ENCODE measurements at regions not wholly inside any gene's neighbourhood (a gene's known extent, or its start where the extent isn't known, plus 50 kb on each side); places are given as distances from the start of the nearest gene placed in this dataset.
"Not testable (repeated sequence)": the region's sequence is repeated elsewhere in the genome, so short reads cannot be mapped to it uniquely, and the experiment has no call there.

DNA sequence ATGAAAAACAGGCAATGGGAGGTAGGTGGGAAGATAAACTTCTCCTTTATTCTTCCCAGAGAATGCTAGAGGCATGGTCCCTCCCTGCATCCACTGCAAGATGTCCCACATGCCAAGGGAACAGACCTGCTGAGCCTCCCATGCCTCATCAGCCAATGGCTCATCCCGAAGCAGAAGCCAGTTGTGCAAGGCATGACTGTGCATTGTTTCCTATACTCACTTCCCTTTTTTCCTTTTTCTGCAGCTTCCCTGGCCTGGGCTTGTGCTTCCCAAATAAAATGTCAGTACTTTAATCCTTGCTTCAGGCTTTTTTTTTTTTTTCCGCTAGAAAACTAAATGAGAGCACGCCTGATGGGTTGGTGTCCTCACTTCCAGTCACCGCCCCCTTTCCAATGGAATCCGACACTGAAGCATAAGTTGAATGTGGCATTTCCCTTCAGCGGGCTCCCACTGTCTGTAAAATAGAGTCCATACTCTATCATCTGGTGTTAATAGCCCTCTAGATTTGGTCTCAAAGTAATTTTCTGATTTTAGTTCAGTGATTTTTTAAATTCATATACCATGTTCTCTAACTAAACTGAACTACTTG is 239.0 kb upstream of the JADE1 start:
- DNase-seq (ENCODE audit: low read depth in 3 of 3) = no peak

DNA sequence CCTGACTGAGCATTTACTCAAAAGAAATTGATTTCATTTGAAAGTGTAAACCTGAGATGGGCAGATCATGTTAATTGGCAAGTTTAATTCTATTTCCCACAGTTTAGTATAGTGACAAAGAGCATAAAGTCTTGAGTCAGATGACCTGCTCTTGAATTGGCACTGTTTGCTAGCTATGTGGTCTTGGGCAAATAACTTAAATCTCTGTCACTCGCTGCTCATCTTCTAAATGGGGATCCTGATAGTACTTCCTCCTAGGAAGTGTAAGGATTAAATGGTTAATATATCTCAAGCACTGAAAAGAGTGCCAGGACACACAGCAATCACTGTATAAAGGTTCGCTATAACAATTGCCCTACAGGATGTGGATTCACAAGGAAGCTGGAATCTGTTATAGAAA is 242.8 kb upstream of the JADE1 start:
- DNase-seq (ENCODE audit: low read depth in 3 of 3) = no peak

DNA sequence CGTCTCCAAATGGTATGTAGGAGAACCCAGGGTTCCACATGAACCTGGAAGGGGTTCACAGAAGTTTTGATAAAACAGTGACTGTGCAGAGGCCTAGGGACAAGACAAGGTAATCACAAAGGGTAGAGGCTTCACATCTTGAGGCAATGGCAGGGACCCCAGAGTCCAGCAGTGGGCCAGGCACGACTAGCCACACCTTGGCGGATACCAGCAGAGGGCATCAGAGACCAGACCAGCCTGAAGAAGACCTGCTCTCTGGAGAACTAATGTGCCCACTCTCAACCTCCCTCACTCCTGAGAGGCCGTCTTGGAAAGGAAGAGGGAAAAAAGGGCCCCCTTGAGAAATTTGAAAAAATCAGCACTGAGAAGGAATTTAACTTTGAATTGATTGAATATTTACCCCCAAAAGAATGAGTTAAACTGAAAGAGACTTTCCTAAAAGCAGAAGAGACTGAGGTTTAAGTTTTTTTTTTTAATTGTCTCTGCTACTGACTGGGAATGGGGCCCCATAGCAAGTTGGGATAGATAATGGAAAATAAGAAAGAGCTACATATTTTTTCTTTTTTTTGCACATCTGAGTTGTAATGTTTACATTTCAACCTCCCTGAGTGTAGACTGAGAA is 243.8 kb upstream of the JADE1 start:
- DNase-seq (ENCODE audit: low read depth in 3 of 3) = no peak

DNA sequence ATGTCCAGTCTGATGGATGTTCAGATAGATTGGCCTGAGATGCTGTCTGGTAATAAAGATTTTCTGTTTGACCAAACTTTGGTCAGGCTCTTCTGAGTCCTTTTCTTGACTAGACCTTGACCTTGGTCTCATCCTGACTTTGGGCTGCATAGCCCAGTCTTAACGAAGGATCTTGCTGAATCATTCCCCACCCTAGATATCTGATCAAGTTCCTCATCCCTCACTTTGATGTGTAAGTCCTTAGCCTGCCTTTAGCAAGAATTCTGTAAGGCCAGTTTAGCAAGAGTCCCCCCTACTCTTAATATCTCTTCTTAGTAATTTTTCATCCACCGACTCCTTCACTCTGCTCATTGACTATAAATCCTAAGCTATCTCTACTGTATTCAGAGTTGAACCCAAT is 244.4 kb upstream of the JADE1 start:
- no peak for DNase-seq (ENCODE audit: low read depth in 3 of 3)

DNA sequence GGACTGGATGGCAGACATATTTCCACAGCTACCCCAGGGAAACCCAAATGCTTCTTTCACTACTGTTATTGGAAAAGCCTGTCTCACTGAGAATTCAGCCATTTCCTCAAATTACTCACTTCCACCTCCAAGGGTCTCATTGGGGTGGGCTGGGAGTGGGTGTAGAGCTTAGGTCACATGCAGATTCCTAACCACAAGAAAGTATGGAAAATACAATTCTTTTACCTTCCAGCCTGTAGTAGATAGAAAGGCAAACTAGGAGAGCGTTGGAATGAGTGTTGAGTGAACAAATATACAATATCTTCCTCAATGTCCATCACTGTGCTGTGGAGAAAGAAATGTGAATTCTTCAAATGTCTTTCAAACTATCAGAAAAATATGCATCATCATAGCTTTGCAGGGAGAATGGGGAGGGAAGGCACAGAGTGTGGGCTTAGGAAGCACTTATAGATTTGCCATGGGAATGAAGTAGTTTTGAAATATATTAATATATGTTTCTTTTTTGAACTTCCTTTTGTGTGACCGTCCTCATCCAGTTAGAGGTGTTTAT is 245.3 kb upstream of the JADE1 start:
- no peak for DNase-seq (ENCODE audit: low read depth in 3 of 3)

DNA sequence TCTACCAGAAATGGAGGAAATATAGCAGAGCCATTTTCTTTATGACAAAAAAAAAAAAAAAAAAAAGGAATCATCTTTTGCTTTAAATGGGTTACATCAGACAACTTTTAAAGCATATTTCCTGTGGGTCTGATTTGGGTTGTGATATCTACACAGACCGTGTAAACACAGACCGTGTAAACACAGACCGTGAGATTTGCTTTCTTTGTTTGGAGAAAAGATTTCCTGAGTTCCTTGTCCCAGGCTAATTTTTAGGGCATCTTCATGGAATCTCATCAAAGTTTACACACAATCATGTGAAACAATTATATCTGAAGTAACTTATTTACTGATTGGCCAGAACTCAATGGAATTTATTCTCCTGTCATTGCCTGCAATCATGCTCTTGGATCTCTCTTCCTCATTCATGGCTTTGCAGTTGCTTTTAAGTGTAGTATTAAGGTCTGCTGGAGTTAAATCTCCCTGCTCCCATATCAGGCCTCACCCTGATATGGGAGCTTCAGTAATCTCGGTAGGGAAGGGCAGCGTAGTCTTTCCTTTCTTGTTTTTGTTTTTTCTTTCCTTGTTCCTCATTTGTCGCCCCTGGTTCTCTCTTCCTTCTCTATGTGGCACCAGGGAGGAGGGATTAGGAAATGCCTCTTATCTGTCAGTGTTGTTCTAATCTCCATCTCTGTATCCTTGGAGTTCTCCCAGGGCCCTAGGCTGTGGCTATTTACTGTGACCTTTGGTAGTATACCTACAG is 248.6 kb upstream of the JADE1 start:
- no peak for DNase-seq (ENCODE audit: low read depth in 3 of 3)

DNA sequence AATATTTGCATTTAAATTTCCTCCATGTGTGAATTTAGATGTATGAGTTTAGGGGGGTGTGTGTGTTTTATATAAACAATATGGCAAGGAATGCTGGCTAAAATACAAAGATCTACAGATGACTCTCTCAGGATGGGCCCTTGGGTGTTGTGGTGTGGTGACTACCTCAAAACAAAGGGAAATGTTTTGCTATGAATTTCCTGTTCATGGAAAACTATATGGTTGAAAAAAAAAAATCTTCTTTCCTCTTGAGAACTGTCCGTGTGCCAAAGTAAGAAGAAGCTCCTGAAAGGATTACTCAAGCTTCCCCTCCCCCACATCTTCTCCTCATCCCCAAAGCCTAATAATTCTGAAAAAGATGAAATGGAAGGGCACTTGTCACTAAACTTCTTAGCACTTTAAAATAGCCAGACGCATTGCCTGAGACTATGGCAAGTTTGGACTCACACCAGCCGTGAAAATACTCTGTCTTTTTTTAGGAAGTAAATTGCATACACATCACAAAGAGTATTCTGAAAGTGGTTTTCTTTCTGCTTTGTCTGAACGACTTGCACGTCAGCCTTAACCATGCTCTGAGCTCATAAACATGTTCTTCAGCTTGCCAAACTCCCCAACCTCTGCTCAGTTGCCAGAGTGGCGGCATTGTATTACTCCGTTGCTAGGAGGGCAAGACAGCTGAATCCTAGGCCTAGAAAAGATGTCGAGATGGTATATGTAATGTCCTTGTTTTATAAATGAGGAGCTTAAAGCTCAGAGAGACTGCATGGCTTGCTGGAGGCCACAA is 250.4 kb upstream of the JADE1 start:
- DNase-seq (ENCODE audit: low read depth in 3 of 3) = no peak

DNA sequence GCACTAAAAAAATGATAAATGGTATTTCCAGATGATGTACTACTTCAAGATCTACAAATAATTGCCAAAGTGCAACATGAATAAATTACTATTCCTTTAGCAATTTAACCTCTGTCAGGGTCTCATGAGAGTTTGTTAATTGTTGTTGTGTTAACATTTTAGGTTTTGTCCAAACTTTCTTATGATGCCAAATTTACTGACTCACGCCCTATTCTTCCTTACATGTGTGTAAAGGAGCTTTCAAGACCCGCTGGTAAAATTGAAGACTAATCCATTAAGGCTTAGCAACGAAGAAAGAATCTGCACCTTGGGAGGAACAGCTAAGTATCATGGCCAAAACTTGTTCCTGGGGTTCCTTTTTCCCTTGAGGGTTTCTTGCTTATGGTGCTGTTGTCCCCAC is 252.7 kb upstream of the JADE1 start:
- DNase-seq (ENCODE audit: low read depth in 3 of 3) = no peak

DNA sequence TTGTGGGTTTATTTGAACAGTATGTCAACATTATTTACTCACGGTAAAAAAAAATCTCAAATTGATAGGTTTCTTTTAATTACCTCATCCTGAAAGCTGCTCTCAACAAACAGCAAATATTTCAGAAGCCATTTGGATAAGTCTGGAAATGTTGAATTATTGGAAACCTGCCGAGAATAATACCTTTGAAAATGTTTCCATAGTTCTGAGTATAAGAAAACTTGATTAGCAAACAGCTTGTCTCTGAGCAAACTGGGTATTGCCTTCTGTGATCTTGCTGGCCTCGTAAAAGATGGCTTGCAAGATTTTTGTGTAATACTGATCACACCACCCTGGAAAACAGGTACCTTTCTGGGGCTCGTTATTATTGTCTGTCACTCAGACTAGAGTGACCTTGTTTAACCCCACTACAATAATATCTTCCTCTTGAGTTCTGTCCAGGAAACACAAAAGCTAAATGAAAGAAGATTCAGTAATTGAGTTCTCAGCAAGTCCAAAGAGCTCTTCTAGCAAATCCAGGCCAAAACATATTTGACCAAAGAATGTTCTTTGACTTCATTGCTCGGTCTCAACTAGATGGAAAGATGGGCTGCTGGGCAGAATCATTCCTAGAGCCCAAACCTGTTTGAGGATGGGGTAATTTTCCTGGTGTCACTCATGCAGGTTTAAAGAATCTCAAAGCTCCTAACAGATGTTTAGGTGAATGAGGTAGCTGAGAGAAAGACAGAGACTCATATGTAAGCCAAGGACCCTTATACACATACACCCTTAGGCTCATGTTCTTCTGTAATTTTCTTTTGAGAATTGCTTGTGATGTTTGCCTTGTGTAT is 255.6 kb upstream of the JADE1 start:
- no peak for DNase-seq (ENCODE audit: low read depth in 3 of 3)

DNA sequence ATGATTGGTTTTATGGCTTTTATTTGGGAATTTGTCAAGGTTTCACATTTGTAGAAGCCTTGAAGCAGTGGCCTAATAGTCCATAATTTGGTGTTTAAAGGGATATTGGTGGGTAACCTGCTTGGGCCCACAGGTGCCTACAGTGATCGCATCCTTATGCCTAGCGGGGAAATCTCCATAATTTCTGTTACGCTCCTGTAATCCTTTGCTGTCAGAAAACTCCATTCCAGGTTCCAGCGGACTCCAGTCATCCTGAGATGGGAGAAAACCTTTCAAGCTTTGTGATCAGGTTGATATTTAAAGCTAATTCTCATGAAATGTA is 257.0 kb upstream of the JADE1 start:
- DNase-seq (ENCODE audit: low read depth in 3 of 3) = no peak

DNA sequence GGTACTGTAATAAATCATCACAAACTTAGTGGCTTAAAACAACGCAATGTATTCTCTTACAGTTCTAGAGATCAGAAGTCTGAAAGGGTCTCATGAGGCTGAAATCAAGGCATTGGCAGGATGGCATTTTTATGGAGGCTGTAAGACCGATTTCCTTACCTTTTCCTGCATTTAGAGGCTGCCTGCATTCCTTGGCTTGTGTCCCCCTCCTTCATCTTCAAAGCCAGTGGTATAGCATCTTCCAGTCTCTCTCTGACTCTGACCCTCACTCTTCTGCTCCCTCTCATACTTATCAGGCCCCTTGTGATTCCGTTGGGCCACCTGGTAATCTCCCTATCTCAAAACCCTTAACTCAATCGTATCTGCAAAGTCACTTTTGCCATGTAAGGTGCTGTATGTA is 258.2 kb upstream of the JADE1 start:
- DNase-seq (ENCODE audit: low read depth in 3 of 3) = no peak

DNA sequence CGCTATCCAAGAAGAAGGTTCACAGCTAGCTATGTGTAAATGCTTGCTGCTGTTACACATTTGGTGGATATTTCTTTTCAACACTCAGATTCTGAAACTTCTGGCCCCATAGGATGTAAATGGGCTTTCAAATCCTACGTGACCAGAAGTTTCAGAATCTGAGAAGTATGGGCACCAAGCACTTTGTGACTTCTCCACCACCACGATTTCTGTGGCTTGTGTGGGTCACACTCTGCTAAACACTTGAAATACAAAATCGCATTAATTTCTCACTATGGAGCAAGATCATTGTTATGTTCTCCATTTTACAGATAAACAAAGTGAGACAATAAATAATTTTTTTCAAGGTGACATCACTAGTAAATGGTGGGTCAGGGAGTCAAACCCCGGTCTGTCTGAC is 259.4 kb upstream of the JADE1 start:
- DNase-seq (ENCODE audit: low read depth in 3 of 3) = no peak

DNA sequence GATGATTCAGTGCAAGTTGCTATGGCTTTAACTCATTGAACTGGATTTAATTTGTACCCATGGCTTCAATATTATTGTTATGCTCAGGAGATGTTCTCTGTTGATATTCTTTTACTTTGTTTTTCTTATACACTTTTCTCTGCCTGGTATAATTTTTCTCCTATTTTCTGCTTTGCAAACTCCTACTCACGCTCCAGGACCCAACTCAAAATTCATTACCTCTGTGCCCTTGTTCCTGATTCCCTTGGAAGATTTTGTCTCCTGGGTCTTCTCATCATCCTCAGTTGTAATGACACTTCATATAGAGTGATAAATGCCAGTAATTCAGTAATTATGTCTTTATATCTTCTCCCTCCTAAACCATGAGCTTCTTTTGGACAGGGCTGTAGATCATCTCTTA is 259.9 kb upstream of the JADE1 start:
- no peak for DNase-seq (ENCODE audit: low read depth in 3 of 3)

DNA sequence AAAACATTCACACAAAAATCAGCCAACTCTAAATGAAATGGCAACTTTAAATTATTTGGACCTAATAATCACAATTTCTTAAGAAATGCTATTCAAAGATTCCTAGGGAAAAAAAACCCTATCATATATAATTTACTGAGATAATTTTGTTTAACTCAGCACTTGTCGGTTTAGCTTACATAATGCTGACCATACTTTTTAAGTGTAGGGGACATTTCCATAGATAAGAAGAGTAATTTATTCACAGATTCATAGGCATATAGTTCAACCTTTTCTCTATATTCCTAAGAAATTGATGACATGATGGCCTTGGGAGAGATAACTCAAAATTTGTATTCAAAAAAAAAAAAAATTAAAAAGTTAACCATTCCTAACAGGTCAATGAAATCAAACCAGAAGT is 260.8 kb upstream of the PGRMC2 start:
- no peak for DNase-seq (ENCODE audit: low read depth in 3 of 3)

DNA sequence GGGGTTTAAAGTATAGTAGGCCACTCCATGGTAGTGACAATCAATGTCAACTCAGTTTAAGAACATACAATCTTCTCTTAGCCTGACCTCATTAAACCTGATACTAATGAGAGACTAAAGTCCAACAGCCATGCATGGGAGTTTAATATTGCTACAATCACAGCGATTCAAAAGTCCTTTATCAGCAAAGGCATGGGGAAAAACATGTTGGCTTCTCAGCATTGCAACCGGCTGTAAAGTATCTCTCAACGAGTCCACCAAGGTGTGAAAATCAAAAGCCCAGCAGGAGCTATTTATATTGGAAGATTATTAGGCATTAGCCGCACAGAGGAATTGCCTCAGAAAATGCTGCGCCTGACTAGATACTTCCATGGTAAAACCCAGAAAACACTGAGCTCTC is 256.7 kb upstream of the PGRMC2 start:
- no peak for DNase-seq (ENCODE audit: low read depth in 3 of 3)

DNA sequence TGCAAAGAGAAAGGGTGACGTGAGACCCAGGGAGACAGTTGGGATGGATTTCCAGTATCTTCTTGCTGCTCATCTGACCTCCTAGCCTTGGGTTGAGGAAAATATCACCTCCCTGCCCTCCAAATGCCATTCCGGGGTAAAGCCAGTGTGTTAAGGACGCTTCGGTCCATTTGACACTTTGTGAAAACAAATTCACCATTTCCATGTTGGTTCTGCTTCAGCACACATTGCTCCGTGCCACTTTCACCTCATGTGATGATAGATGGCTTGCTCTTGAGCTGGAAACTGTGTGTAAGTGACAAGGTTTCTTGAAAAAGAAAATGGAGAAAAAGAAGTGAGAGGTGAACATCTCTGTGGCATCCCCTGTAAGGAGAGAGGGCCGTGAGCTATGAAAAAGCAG is 256.1 kb upstream of the PGRMC2 start:
- no peak for DNase-seq (ENCODE audit: low read depth in 3 of 3)

DNA sequence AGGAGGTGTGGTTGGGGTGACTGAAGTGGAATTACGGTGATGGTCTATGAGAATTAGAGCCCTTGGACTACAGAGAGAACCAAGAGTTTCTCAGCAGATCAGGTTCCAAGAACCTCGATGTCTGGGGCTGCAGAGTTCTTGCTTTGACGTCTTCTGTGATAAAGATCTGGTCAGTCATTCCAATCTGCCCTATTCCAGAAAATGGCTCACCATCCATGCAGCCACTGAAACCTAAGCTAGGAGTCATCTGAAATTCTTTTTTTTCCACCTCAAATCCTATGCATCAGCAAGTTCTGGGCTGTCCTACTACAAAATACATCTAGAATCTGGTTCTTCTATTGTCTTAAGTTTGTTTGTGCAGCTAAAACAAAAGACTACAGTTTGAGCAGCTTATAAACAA is 254.4 kb upstream of the PGRMC2 start:
- no peak for DNase-seq (ENCODE audit: low read depth in 3 of 3)

DNA sequence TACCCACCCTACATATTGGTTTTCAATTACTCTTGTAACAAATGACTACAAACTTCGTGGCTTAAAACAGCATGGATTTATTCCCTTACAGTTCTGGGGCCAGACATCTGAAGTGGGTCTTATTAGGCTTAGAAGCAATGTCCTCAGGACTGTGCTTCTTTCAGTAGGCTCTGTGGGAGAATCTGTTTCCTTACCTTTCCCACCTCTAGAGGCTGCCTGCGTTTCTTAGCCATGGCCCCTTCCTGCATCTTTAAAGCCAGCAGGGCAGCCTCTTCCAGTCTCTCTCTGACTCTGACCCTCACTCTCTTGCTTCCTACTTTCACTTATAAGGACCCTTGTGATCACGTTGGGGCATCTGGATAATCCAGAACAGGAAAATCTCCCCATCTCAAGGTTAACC is 252.5 kb upstream of the PGRMC2 start:
- no peak for DNase-seq (ENCODE audit: low read depth in 3 of 3)

DNA sequence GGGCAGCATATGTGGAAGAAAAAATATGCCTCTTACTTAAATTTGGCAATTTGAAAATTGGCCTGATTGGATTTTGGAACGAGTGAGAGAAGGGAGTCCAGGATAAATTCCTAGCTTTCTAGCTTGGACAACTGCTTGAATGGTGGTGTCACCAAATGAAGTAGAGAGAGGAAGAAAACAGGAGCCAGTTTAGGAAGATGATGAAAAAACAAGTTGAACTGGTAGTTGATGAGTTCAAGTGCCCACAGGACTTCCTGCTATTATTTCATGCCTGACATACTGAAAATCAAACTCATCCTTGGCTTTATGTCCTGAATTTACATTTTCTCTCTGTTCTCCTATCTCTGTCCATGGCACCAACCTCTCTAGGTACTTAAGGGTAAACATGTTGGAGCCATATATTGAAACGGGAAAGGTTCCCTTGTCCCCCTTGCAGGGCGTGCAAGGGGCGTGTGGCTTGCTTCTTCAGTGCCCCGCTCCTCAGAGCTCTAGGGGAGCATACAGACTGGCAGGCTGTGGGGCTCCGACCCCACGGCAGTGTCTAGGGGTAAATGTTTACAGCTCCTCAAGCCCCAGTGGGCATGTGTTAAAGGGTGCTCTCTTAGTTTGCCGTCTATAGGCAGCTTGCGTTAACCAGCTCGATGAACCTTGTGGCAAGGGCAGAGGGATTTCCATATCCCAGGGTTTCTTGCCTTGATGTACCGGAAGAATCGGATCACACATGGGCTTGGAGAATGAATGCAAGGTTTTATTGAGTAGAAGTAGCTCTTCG is 250.7 kb upstream of the PGRMC2 start:
- DNase-seq (ENCODE audit: low read depth in 3 of 3) = no peak

DNA sequence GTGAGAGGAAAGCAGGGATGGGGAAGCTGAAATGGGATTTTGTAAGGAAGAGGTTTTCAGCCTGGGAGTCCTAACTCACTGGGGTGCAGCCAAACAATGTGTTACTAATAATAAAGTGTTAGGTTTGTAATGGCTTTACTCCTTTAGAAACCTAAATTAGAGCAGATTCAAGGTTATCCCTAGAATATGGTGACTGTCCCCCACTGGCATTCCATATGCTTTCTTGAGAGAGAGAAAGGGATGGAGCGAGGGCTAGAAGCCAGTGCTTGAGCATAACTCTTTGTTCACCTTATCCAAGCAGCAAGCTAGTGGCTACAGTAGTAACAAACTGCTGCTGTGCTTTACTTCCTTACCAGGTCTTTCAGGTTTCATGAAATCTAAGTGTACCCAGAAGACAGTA is 249.1 kb upstream of the PGRMC2 start:
- no peak for DNase-seq (ENCODE audit: low read depth in 3 of 3)

DNA sequence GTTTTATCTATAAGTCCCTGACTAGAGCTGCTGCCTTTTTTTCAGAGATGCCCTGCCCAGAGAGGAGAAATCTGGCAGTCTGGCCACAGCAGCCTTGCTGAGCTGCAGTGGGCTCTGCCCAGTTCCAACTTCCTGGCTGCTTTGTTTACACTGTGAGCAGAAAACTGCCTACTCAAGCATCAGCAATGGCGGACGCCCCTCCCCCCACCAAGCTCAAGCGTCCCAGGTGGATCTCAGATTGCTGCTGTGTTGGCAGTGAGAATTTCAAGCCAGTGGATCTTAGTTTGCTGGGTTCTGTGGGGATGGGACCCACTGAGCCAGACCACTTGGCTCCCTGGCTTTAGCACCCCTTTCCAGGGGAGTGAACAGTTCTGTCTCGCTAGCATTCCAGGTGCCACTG is 247.9 kb upstream of the PGRMC2 start:
- not testable (repeated sequence) for DNase-seq (ENCODE audit: low read depth in 3 of 3)
